ENCODE measurements at regions not wholly inside any gene's neighbourhood (a gene's known extent, or its start where the extent isn't known, plus 50 kb on each side); places are given as distances from the start of the nearest gene placed in this dataset.

DNA sequence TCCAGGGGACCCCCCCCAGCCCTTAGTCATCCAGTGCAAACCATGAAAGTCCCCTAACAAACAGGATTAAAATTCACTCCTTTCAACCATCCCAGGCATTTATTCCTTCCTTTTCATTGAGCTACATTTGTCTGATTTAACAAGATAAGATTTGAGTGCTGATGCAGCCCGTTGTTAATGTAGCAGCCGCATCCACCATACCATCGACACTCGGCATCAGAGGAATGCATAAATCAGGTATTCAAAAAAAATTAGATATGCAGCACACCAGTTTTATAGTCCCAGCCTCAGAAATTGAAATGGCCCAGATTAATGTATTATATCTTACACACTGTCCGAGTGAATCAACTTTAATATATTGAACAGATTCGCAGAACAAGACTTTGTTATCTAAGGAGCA is 676.5 kb upstream of the FANCL start:
- no peak overlapping the region for H3K4me3 ChIP-seq (ENCODE audit: low read length)
- H3K27ac ChIP-seq (ENCODE audit: low read length): no peak overlapping the region
- no peaks in the 10 kb centered on the region for H3K9me3 ChIP-seq (replicated peaks; ENCODE audit: insufficient read depth, low read length)
- H4K20me1 ChIP-seq (ENCODE audit: insufficient read depth, low read length): no peaks in the 10 kb centered on the region
- no peaks in the 10 kb centered on the region for H3F3A ChIP-seq (ENCODE audit: insufficient read depth, low read length)
- H3K9ac ChIP-seq (ENCODE audit: low read length): no peak overlapping the region
- TF ChIP-seq EZH2 (optimal IDR thresholded peaks at IDR 0.05; ENCODE audit: low read depth, low read length): no peak
- no peak for TF ChIP-seq EZH2phosphoT487 (IDR thresholded peaks at IDR 0.05; ENCODE audit: low read length)
- TF ChIP-seq, protein P1, sequence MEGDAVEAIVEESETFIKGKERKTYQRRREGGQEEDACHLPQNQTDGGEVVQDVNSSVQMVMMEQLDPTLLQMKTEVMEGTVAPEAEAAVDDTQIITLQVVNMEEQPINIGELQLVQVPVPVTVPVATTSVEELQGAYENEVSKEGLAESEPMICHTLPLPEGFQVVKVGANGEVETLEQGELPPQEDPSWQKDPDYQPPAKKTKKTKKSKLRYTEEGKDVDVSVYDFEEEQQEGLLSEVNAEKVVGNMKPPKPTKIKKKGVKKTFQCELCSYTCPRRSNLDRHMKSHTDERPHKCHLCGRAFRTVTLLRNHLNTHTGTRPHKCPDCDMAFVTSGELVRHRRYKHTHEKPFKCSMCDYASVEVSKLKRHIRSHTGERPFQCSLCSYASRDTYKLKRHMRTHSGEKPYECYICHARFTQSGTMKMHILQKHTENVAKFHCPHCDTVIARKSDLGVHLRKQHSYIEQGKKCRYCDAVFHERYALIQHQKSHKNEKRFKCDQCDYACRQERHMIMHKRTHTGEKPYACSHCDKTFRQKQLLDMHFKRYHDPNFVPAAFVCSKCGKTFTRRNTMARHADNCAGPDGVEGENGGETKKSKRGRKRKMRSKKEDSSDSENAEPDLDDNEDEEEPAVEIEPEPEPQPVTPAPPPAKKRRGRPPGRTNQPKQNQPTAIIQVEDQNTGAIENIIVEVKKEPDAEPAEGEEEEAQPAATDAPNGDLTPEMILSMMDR (IDR thresholded peaks at IDR 0.05; ENCODE audit: low read length): no peak
- no peak overlapping the region for H3K4me2 ChIP-seq (ENCODE audit: low read depth, low read length)
- H3K9me2 ChIP-seq (replicated peaks; ENCODE audit: insufficient read depth, low read length): no peaks in the 10 kb centered on the region
- no peak overlapping the region for H2AFZ ChIP-seq (ENCODE audit: low read length)
- H3K4me1 ChIP-seq (ENCODE audit: low read length): no peaks in the 10 kb centered on the region
- no peaks in the 10 kb centered on the region for H3K36me3 ChIP-seq (replicated peaks; ENCODE audit: insufficient read depth, low read length)
- H3K79me2 ChIP-seq (ENCODE audit: low read length): no peaks in the 10 kb centered on the region
- no peaks in the 10 kb centered on the region for H3K27me3 ChIP-seq (replicated peaks; ENCODE audit: insufficient read depth, low read length)
- no peak for DNase-seq

DNA sequence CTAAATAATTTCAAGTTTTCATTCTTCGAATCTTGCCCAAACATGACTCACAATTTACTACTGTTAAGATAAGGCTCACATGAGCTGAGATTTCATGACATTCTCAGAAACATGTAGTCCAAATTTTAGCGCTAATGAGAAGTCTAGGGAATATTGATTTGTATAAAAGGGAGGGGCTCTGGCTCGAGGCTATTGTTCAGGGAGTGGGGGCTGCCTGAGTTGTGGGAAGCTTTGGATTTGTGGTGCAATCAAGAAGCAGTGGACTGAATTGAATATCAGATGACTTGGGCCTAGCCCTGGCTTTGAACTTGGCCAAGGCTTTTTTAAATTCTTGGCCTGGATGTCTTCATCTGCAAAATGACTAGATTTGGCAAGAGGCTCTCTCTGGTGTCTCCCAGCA is 674.9 kb upstream of the FANCL start:
- Histone ChIP-seq H3K27me3 (replicated peaks; ENCODE audit: insufficient read depth, low read length) (no peaks in the 10 kb centered on the region), H3F3A (ENCODE audit: insufficient read depth, low read length) (no peaks in the 10 kb centered on the region), H3K4me3 (ENCODE audit: low read length) (no peak overlapping the region), H3K9me3 (replicated peaks; ENCODE audit: insufficient read depth, low read length) (no peaks in the 10 kb centered on the region), H3K4me1 (ENCODE audit: low read length) (no peaks in the 10 kb centered on the region), H4K20me1 (ENCODE audit: insufficient read depth, low read length) (no peaks in the 10 kb centered on the region), H3K9me2 (replicated peaks; ENCODE audit: insufficient read depth, low read length) (no peaks in the 10 kb centered on the region), H3K27ac (ENCODE audit: low read length) (no peak overlapping the region), H3K36me3 (replicated peaks; ENCODE audit: insufficient read depth, low read length) (no peaks in the 10 kb centered on the region), H3K4me2 (ENCODE audit: low read depth, low read length) (no peak overlapping the region), H2AFZ (ENCODE audit: low read length) (no peak overlapping the region), H3K9ac (ENCODE audit: low read length) (no peak overlapping the region), H3K79me2 (ENCODE audit: low read length) (no peaks in the 10 kb centered on the region)
- TF ChIP-seq, protein P1 (IDR thresholded peaks at IDR 0.05; ENCODE audit: low read length): no peak
- TF ChIP-seq EZH2 (optimal IDR thresholded peaks at IDR 0.05; ENCODE audit: low read depth, low read length) (no peak), EZH2phosphoT487 (IDR thresholded peaks at IDR 0.05; ENCODE audit: low read length) (no peak)
- no peak for DNase-seq

DNA sequence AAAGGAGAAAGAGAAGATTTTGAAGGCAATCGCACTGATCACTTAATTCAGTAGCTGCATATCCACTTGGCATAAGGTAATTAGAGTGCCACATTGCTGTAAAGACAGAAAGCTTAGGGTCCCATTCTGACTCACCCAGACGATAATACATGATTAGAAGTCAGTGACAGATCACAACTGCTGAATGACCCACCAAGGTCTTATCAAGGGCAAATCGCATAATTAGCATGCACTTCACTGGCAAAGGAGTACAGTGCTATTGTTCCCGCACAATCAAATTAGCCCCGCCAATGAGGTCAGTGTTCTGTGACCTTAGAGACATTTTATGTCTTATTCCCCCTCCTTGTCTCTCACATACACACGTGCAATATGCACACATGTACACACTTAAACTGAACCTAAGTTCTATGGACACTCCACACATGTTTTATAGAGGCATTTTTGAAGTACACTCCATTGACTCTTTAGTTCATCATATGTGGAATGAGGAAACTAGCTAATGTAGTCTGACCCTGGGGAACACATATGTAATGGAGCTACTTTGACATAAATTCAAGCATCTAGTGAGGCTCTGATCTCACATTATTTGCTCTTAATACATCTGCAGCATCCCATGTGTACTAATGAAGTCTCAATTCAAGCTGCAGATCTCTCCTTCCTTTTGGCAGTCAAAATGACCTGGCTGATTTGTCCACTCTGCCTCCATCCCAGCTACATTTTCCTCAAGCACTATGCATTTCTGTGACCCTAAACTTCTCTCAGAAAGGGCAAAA is 673.8 kb upstream of the FANCL start:
- no peak overlapping the region for H2AFZ ChIP-seq (ENCODE audit: low read length)
- H3F3A ChIP-seq (ENCODE audit: insufficient read depth, low read length): no peaks in the 10 kb centered on the region
- H3K27ac ChIP-seq (ENCODE audit: low read length): no peak overlapping the region
- no peaks in the 10 kb centered on the region for H3K27me3 ChIP-seq (replicated peaks; ENCODE audit: insufficient read depth, low read length)
- no peaks in the 10 kb centered on the region for H3K36me3 ChIP-seq (replicated peaks; ENCODE audit: insufficient read depth, low read length)
- no peak overlapping the region for H3K4me3 ChIP-seq (ENCODE audit: low read length)
- DNase-seq: no peak
- H4K20me1 ChIP-seq (ENCODE audit: insufficient read depth, low read length): no peaks in the 10 kb centered on the region
- no peaks in the 10 kb centered on the region for H3K4me1 ChIP-seq (ENCODE audit: low read length)
- no peak overlapping the region for H3K4me2 ChIP-seq (ENCODE audit: low read depth, low read length)
- H3K9ac ChIP-seq (ENCODE audit: low read length): no peak overlapping the region
- H3K9me2 ChIP-seq (replicated peaks; ENCODE audit: insufficient read depth, low read length): no peaks in the 10 kb centered on the region
- no peaks in the 10 kb centered on the region for H3K79me2 ChIP-seq (ENCODE audit: low read length)
- no peaks in the 10 kb centered on the region for H3K9me3 ChIP-seq (replicated peaks; ENCODE audit: insufficient read depth, low read length)
- TF ChIP-seq EZH2 (optimal IDR thresholded peaks at IDR 0.05; ENCODE audit: low read depth, low read length): no peak
- no peak for TF ChIP-seq EZH2phosphoT487 (IDR thresholded peaks at IDR 0.05; ENCODE audit: low read length)
- TF ChIP-seq, protein P1 (IDR thresholded peaks at IDR 0.05; ENCODE audit: low read length): no peak

Measured in MM.1S (cell line).